ENCODE measurements at regions not wholly inside any gene's neighbourhood (a gene's known extent, or its start where the extent isn't known, plus 50 kb on each side); places are given as distances from the start of the nearest gene placed in this dataset.
"Not testable (repeated sequence)": the region's sequence is repeated elsewhere in the genome, so short reads cannot be mapped to it uniquely, and the experiment has no call there.

GRCh38 chrX:150217609-150218008 lies 145.5 kb upstream of the MAMLD1 start:
- no peak for DNase-seq

- DNase-seq, result no peak
These were observed 143.5 kb upstream of the MAMLD1 start for GRCh38 chrX:150219374-150220185.

GRCh38 chrX:150223176-150224015 lies 139.7 kb upstream of the MAMLD1 start:
- DNase-seq, result no peak

GRCh38 chrX:150224676-150225075 lies 138.4 kb upstream of the MAMLD1 start:
- DNase-seq, result no peak

GRCh38 chrX:150225266-150225665 lies 137.9 kb upstream of the MAMLD1 start:
- no peak for DNase-seq

- DNase-seq, result no peak
These were observed 137.4 kb upstream of the MAMLD1 start for GRCh38 chrX:150225756-150226155.

GRCh38 chrX:150226223-150226965 lies 136.7 kb upstream of the MAMLD1 start:
- no peak for DNase-seq

GRCh38 chrX:150227321-150227860 lies 135.7 kb upstream of the MAMLD1 start:
- DNase-seq, result no peak

- DNase-seq, result no peak
These were observed 135.2 kb upstream of the MAMLD1 start for GRCh38 chrX:150227873-150228410.

- no peak for DNase-seq
These were observed 134.7 kb upstream of the MAMLD1 start for GRCh38 chrX:150228431-150228830.

- DNase-seq, result no peak
These were observed 134.1 kb upstream of the MAMLD1 start for GRCh38 chrX:150229030-150229429.

GRCh38 chrX:150229481-150229880 lies 133.6 kb upstream of the MAMLD1 start:
- DNase-seq, result no peak

GRCh38 chrX:150230952-150231351 lies 132.2 kb upstream of the MAMLD1 start:
- DNase-seq, result not testable (repeated sequence)

- DNase-seq, result not testable (repeated sequence)
These were observed 131.7 kb upstream of the MAMLD1 start for GRCh38 chrX:150231368-150231767.

GRCh38 chrX:150232222-150232621 lies 130.9 kb upstream of the MAMLD1 start:
- not testable (repeated sequence) for DNase-seq

- DNase-seq, result no peak
These were observed 129.0 kb upstream of the MAMLD1 start for GRCh38 chrX:150234126-150234525.

GRCh38 chrX:150236327-150236726 lies 126.8 kb upstream of the MAMLD1 start:
- no peak for DNase-seq

- no peak for DNase-seq
These were observed 124.3 kb upstream of the MAMLD1 start for GRCh38 chrX:150238632-150239382.

GRCh38 chrX:150239946-150240642 lies 123.0 kb upstream of the MAMLD1 start:
- DNase-seq, result no peak

GRCh38 chrX:150240643-150240970 lies 122.5 kb upstream of the MAMLD1 start:
- no peak for DNase-seq

GRCh38 chrX:150253959-150254620 lies 109.0 kb upstream of the MAMLD1 start:
- no peak for DNase-seq

Data from amniotic stem cell (primary cell).